ENCODE measurements at regions not wholly inside any gene's neighbourhood (a gene's known extent, or its start where the extent isn't known, plus 50 kb on each side); places are given as distances from the start of the nearest gene placed in this dataset.

DNA sequence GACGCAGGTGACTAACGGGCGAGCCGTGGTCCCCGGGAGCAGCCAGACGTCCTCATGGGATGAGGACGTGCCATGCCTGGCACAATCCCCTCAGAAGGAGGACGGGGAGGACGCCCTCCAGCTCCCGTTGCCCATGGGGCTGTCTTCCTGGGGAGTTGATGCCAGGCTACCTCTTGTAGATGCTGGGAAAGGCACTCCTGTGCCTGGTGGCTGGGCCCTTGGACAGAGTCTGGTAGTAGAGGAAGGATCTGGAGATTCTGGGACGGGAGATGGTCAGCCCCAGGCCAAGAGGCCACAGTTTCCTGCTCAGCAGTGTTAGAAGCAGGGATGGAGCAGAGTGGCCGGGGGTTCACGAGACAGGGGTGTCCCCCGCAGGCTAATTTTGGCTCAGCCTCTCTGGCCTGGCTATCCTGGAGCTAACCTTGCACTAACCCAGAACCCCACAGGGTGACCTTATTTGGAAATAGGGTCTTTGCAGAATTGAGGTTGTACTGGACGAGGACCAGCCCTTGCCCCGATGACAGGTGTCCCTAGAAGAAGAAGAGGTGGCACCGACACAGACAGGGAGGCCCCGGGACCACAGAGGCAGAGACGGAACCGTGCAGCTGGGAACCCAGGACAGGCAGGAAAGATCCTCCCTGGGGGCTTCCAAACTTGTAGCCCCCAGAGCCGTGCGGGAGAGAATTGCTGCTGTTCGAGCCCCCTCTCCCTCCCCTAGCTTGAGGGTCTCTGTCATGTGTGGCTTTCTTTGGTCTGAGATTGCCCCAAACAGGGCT, 50.1 kb upstream of the ADRA2C start:
- Mint-ChIP-seq H3K27ac (no peak overlapping the region), H3K27me3 (peaks cover 17 to 24% of the 10 kb centered on the region in 2 donors), H3K4me3 (no peak overlapping the region), H3K4me1 (no peaks in the 10 kb centered on the region), H3K36me3 (peaks cover 0 to 4% of the 10 kb centered on the region in 2 donors), H3K9me3 (peaks cover 11 to 12% of the 10 kb centered on the region in 2 donors)
- DNase-seq: no peak
- no peak for ATAC-seq (replicated peaks)

DNA sequence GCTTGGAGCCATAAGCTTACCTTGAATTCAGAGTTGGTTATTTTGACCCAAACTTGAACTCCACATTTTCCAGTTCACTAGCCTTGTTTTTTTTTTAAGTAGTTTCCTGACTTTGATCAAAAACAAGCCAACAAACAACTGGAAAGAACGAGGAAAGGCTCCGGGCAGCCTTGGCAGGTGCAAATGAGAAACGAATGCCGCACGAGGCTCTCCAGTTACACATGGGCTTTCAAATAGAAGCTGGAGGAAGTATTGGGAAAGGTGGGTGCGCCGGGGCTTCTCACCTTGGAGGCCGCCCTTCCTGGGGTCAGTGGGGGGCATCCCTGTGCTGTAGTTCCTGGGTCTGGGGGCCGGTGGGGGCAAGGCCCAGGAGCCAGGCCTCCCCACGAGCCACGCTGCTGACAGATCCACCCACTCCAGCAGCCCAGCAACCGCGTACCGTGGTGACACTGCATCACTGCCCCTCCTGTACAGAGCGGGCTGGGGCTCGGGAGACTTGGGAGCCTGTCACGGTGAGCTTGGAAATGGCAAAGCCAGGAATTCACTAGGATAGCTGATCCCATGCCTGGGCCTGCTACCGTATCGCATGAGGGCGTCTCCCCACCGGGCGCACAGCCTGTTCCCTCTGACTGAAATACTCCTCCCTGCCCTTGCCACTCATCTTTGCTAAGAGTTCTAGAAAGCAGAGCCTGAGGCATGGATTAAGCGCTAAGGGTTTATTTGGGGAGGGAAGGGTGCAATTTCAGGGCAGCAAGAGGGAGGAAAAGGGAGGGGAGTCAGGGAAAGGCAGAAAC, 50.9 kb upstream of the ADRA2C start:
- peaks cover 15 to 19% of the 10 kb centered on the region in 2 donors for H3K27me3 Mint-ChIP-seq
- H3K4me1 Mint-ChIP-seq: no peaks in the 10 kb centered on the region
- ATAC-seq (replicated peaks) (no peak), DNase-seq (no peak)
- H3K4me3 Mint-ChIP-seq: no peak overlapping the region
- no peak overlapping the region for H3K27ac Mint-ChIP-seq
- H3K36me3 Mint-ChIP-seq: peaks cover 0 to 4% of the 10 kb centered on the region in 2 donors
- peaks cover 11 to 12% of the 10 kb centered on the region in 2 donors for H3K9me3 Mint-ChIP-seq

DNA sequence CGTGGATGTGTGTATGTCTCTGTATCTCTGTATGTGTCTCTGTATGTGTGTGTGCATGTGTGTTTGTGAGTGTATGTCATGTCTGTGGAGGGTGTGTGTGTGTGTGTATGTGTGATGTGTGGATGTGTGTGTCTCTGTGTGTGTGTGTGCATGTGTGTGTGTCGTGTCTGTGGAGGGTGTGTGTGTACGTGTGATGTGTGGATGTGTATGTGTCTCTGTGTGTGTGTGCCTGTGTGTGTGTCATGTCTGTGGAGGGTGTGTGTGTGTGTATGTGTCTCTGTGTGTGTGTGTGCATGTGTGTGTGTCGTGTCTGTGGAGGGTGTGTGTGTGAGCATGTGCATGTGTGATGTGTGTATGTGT, 51.6 kb upstream of the ADRA2C start:
- no peak overlapping the region for H3K27ac Mint-ChIP-seq
- H3K9me3 Mint-ChIP-seq: peaks cover 11 to 12% of the 10 kb centered on the region in 2 donors
- no peak for ATAC-seq (replicated peaks)
- no peak overlapping the region for H3K4me3 Mint-ChIP-seq
- H3K36me3 Mint-ChIP-seq: peaks cover 0 to 4% of the 10 kb centered on the region in 2 donors
- H3K4me1 Mint-ChIP-seq: no peaks in the 10 kb centered on the region
- DNase-seq: no peak
- peaks cover 11 to 13% of the 10 kb centered on the region in 2 donors for H3K27me3 Mint-ChIP-seq

GRCh38 chr4:3713817-3714641, 52.2 kb upstream of the ADRA2C start:
- no peak for DNase-seq
- H3K4me1 Mint-ChIP-seq: no peaks in the 10 kb centered on the region
- ATAC-seq (replicated peaks): no peak
- no peak overlapping the region for H3K4me3 Mint-ChIP-seq
- no peak overlapping the region for H3K27ac Mint-ChIP-seq
- H3K27me3 Mint-ChIP-seq: peaks cover 11 to 15% of the 10 kb centered on the region in 2 donors
- peaks cover 0 to 3% of the 10 kb centered on the region in 2 donors for H3K36me3 Mint-ChIP-seq
- H3K9me3 Mint-ChIP-seq: peaks cover 10% of the 10 kb centered on the region in 2 donors

DNA sequence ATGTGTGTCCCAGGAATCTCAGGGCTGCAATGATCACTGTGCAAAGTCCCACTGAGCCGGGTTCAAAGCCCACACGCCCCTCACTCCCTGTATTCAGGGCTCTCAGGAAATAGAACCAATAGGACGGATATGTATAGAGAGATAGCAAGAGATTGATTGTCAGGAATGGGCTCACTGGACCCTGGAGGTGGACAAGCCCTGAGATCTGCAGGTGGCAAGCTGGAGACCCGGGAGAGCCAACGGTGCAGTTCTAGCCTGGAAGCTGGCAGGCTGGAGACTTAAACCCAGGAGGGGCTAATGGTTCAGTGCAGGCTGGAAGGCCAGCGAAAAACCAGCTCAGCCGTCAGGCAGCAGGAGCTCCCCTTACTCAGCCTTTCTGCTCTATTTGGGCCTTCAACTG, 52.8 kb upstream of the ADRA2C start:
- H3K36me3 Mint-ChIP-seq: no peaks in the 10 kb centered on the region
- H3K4me3 Mint-ChIP-seq: no peak overlapping the region
- peaks cover 2% of the 10 kb centered on the region in 2 donors for H3K4me1 Mint-ChIP-seq
- peaks cover 5 to 6% of the 10 kb centered on the region in 2 donors for H3K9me3 Mint-ChIP-seq
- peaks cover 6 to 12% of the 10 kb centered on the region in 2 donors for H3K27me3 Mint-ChIP-seq
- no peak for DNase-seq
- H3K27ac Mint-ChIP-seq: no peak overlapping the region
- no peak for ATAC-seq (replicated peaks)

GRCh38 chr4:3712936-3713335, 53.2 kb upstream of the ADRA2C start:
- Mint-ChIP-seq H3K27me3 (peaks cover 2 to 8% of the 10 kb centered on the region in 2 donors), H3K9me3 (peaks cover 1 to 3% of the 10 kb centered on the region in 2 donors), H3K27ac (no peak overlapping the region), H3K36me3 (no peaks in the 10 kb centered on the region), H3K4me3 (no peak overlapping the region), H3K4me1 (peaks cover 5 to 6% of the 10 kb centered on the region in 2 donors)
- no peak for DNase-seq
- ATAC-seq (replicated peaks): no peak

- H3K4me3 Mint-ChIP-seq: no peak overlapping the region
- ATAC-seq (replicated peaks) (no peak), DNase-seq (no peak)
- no peaks in the 10 kb centered on the region for H3K36me3 Mint-ChIP-seq
- no peak overlapping the region for H3K27ac Mint-ChIP-seq
- no peaks in the 10 kb centered on the region for H3K9me3 Mint-ChIP-seq
- H3K27me3 Mint-ChIP-seq: peaks cover 5 to 12% of the 10 kb centered on the region in 2 donors
- H3K4me1 Mint-ChIP-seq: peaks cover 10% of the 10 kb centered on the region in 2 donors
Observed at GRCh38 chr4:3712112-3712805, 53.9 kb upstream of the ADRA2C start.

- ATAC-seq (replicated peaks) (no peak), DNase-seq (no peak)
- peaks cover 10% of the 10 kb centered on the region in 2 donors for H3K4me1 Mint-ChIP-seq
- H3K27me3 Mint-ChIP-seq: peaks cover 6 to 12% of the 10 kb centered on the region in 2 donors
- H3K27ac Mint-ChIP-seq: no peak overlapping the region
- H3K36me3 Mint-ChIP-seq: no peaks in the 10 kb centered on the region
- no peaks in the 10 kb centered on the region for H3K9me3 Mint-ChIP-seq
- no peak overlapping the region for H3K4me3 Mint-ChIP-seq
Observed at GRCh38 chr4:3711183-3712111, 54.7 kb upstream of the ADRA2C start.

- Mint-ChIP-seq H3K27ac (no peak overlapping the region), H3K36me3 (no peaks in the 10 kb centered on the region), H3K4me1 (peaks cover 10% of the 10 kb centered on the region in 2 donors), H3K9me3 (no peaks in the 10 kb centered on the region), H3K27me3 (peaks cover 10 to 16% of the 10 kb centered on the region in 2 donors), H3K4me3 (no peak overlapping the region)
- DNase-seq: no peak
- ATAC-seq (replicated peaks): no peak
Observed at GRCh38 chr4:3710451-3711182, 55.6 kb upstream of the ADRA2C start.

GRCh38 chr4:3709846-3710441, 56.2 kb upstream of the ADRA2C start:
- Mint-ChIP-seq H3K4me3 (no peak overlapping the region), H3K27ac (no peak overlapping the region), H3K4me1 (peaks cover 10% of the 10 kb centered on the region in 2 donors), H3K27me3 (peaks cover 15 to 17% of the 10 kb centered on the region in 2 donors), H3K36me3 (no peaks in the 10 kb centered on the region), H3K9me3 (no peaks in the 10 kb centered on the region)
- DNase-seq (no peak), ATAC-seq (replicated peaks) (no peak)

DNA sequence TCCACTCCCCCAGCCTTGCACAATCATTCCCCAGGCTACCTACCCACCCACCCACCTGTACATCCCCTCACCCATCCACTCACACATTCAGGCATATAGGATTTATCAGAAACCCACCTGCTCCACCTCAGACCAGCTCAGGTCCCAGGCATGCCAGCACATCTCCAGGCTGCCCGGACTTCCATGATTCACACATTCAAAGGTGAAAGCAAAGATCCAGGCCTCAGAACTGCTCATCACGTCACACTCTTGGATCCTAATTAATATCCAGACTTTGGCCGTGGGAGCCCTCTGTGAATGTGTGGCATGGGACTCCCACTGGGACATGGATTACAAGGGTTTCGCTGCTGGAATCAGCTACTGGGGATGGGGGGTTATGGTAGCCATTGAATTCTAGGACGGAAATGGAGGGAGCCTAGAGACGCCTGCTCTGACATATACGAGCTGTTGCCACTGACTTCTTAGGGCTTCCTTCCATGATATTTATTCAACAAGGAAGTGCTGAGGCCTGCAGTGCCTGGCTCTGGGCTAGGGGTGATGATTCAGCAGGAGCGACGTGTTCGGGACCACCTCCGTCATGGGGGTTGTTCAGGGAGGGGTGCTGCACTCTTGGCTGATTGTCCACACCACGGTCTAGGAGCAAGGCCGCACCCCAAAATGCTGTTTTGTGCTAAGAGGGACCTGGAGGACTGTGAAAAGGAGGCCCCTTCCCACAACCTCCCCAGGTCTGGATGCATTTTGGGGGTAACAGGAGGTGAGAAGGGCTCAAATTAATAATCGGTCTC, 56.9 kb upstream of the ADRA2C start:
- no peaks in the 10 kb centered on the region for H3K36me3 Mint-ChIP-seq
- H3K4me3 Mint-ChIP-seq: no peak overlapping the region
- no peaks in the 10 kb centered on the region for H3K9me3 Mint-ChIP-seq
- peaks cover 10% of the 10 kb centered on the region in 2 donors for H3K4me1 Mint-ChIP-seq
- peaks cover 18 to 19% of the 10 kb centered on the region in 2 donors for H3K27me3 Mint-ChIP-seq
- no peak for ATAC-seq (replicated peaks)
- no peak for DNase-seq
- no peak overlapping the region for H3K27ac Mint-ChIP-seq

All from stimulated activated naive B cell treated with anti-CD40 and anti-IgM and Interleukin-4, amounts not matched to agents 10 μg/mL and 1 μg/mL and 100 μg/mL, for 72 hours (primary cell).